Keratinocyte (primary cell): ENCODE measurements at regions not wholly inside any gene's neighbourhood (a gene's known extent, or its start where the extent isn't known, plus 50 kb on each side); places are given as distances from the start of the nearest gene placed in this dataset.
"Not testable (repeated sequence)": the region's sequence is repeated elsewhere in the genome, so short reads cannot be mapped to it uniquely, and the experiment has no call there.

Experiments
- DNase-seq: peaks from one replicate; pipeline ENCODE4 v3.0.0-alpha.2; 2011; ENCODE audit warnings: low read depth, missing footprints, low spot score
- FAIRE-seq: peaks from 2 replicates; lab custom pipeline; 2011; peaks lifted over from hg19 to GRCh38; lab: Jason Lieb, UNC
- H2AFZ ChIP-seq: 2 replicates; pipeline ENCODE4 v1.6.0; 2012; ENCODE audit warnings: low read length, control low read depth, inconsistent platforms; ENCODE audit not compliant: control insufficient read depth
- H3K27ac ChIP-seq: 2 replicates; pipeline ENCODE4 v1.5.1; 2011; ENCODE audit warnings: low read length; ENCODE audit not compliant: control insufficient read depth, insufficient read depth
- H3K27me3 ChIP-seq: 3 replicates; pipeline ENCODE4 v1.6.0; 2011; ENCODE audit warnings: low read length; ENCODE audit not compliant: control insufficient read depth, insufficient read depth; ENCODE audit errors: extremely low read depth
- H3K36me3 ChIP-seq, 2 experiments: 2 replicates in 1 of 2; 3 replicates in 1 of 2; pipeline ENCODE4 v1.5.1; 2011; ENCODE audit warnings: low read length in 2 of 2, mild to moderate bottlenecking in 1 of 2; ENCODE audit not compliant: control insufficient read depth in 2 of 2, insufficient read depth in 2 of 2; ENCODE audit errors: extremely low read depth in 1 of 2
- H3K4me1 ChIP-seq: 3 replicates; pipeline ENCODE4 v1.5.1; 2011; ENCODE audit warnings: low read length; ENCODE audit not compliant: control insufficient read depth, insufficient read depth; ENCODE audit errors: extremely low read depth
- H3K4me2 ChIP-seq: 3 replicates; pipeline ENCODE4 v1.6.0; 2011; ENCODE audit warnings: low read depth, low read length; ENCODE audit not compliant: control insufficient read depth, insufficient read depth; ENCODE audit errors: extremely low read depth
- H3K4me3 ChIP-seq, 3 experiments: fragments of 200-600 bp in 1 of 3; sonication (generic) in 1 of 3; 2 replicates in 2 of 3; 3 replicates in 1 of 3; pipeline ENCODE4 v1.5.1; 2011 to 2016; ENCODE audit warnings: low read length in 3 of 3, mild to moderate bottlenecking in 3 of 3, control low read depth in 2 of 3, inconsistent platforms in 1 of 3, low read depth in 1 of 3, mixed read lengths in 1 of 3, mixed run types in 1 of 3, moderate library complexity in 1 of 3; ENCODE audit not compliant: control insufficient read depth in 2 of 3, insufficient read depth in 2 of 3; ENCODE audit errors: extremely low read depth in 1 of 3
- H3K79me2 ChIP-seq: 2 replicates; pipeline ENCODE4 v1.6.0; 2012; ENCODE audit warnings: low read length; ENCODE audit not compliant: control insufficient read depth, insufficient read depth
- H3K9ac ChIP-seq: 3 replicates; pipeline ENCODE4 v1.6.0; 2011; ENCODE audit warnings: low read length; ENCODE audit not compliant: control insufficient read depth, insufficient read depth; ENCODE audit errors: extremely low read depth
- H3K9me1 ChIP-seq: 3 replicates; pipeline ENCODE4 v1.6.0; 2011; ENCODE audit warnings: low read length; ENCODE audit not compliant: control insufficient read depth, insufficient read depth; ENCODE audit errors: extremely low read depth
- H3K9me3 ChIP-seq: 2 replicates; pipeline ENCODE4 v1.5.1; 2012; ENCODE audit warnings: low read depth, low read length; ENCODE audit not compliant: control insufficient read depth
- H4K20me1 ChIP-seq: 3 replicates; pipeline ENCODE4 v1.6.0; 2011; ENCODE audit warnings: low read length; ENCODE audit not compliant: control insufficient read depth, insufficient read depth; ENCODE audit errors: extremely low read depth
- CTCF ChIP-seq, 3 experiments: IDR thresholded peaks in 1 of 3; conservative IDR thresholded peaks in 1 of 3; optimal IDR thresholded peaks in 1 of 3; 2 replicates in 2 of 3; 3 replicates in 1 of 3; pipeline versions ENCODE3 to v1.5.1; 2011; ENCODE audit warnings: low read length in 3 of 3, mild to moderate bottlenecking in 3 of 3, moderate library complexity in 2 of 3, control low read depth in 1 of 3, inconsistent platforms in 1 of 3; ENCODE audit not compliant: insufficient read depth in 2 of 3; ENCODE audit errors: extremely low read depth in 1 of 3
- EZH2 ChIP-seq: IDR thresholded peaks from one replicate; pipeline ENCODE4 v1.6.1; 2012; ENCODE audit warnings: inconsistent platforms, mild to moderate bottlenecking, low read length, moderate library complexity
- dilution Hi-C: fragments of 300-500 bp; cut with MboI; formaldehyde crosslinking; loops from one replicate; pipeline ENCODE4 v1.7.0; 2020; ENCODE audit warnings: low sequenced_read_pairs; ENCODE audit not compliant: extremely low pct_ligation_motif_present

GRCh38 chr3:22401499-22401898 lies 650.5 kb upstream of the ZNF385D start:
- H3K4me2 ChIP-seq, result no peak overlapping the region
- no peak overlapping the region for H2AFZ ChIP-seq
- H3K36me3 ChIP-seq, result no peaks in the 10 kb centered on the region
- no peak overlapping the region for H3K27ac ChIP-seq
- FAIRE-seq (no peak), DNase-seq (no peak)
- H3K79me2 ChIP-seq, result no peaks in the 10 kb centered on the region
- no peaks in the 10 kb centered on the region for H3K4me1 ChIP-seq
- no peaks in the 10 kb centered on the region for H3K27me3 ChIP-seq
- TF ChIP-seq EZH2, result no peak
- no peak for TF ChIP-seq CTCF (optimal IDR thresholded peaks at IDR 0.05 in 1 of 3, IDR thresholded peaks at IDR 0.05 in 1 of 3, conservative IDR thresholded peaks at IDR 0.05 in 1 of 3; ENCODE audit: extremely low read depth in 1 of 3, insufficient read depth in 2 of 3, low read length in 3 of 3)
- H3K9me3 ChIP-seq, result no peaks in the 10 kb centered on the region
- no peaks in the 10 kb centered on the region for H3K9me1 ChIP-seq
- no peak overlapping the region for H3K4me3 ChIP-seq
- dilution Hi-C loops, result no loop called here
- H4K20me1 ChIP-seq, result no peaks in the 10 kb centered on the region
- no peak overlapping the region for H3K9ac ChIP-seq

GRCh38 chr3:22414239-22414638 lies 663.2 kb upstream of the ZNF385D start:
- Histone ChIP-seq H3K9ac (no peak overlapping the region), H3K9me3 (no peaks in the 10 kb centered on the region), H3K36me3 (no peaks in the 10 kb centered on the region), H2AFZ (no peak overlapping the region), H3K27ac (no peak overlapping the region), H3K27me3 (no peaks in the 10 kb centered on the region), H4K20me1 (no peaks in the 10 kb centered on the region), H3K9me1 (no peaks in the 10 kb centered on the region), H3K4me2 (no peak overlapping the region), H3K79me2 (no peaks in the 10 kb centered on the region), H3K4me1 (no peaks in the 10 kb centered on the region), H3K4me3 (no peak overlapping the region)
- dilution Hi-C loops, result no loop called here
- TF ChIP-seq EZH2, result no peak
- TF ChIP-seq CTCF (optimal IDR thresholded peaks at IDR 0.05 in 1 of 3, IDR thresholded peaks at IDR 0.05 in 1 of 3, conservative IDR thresholded peaks at IDR 0.05 in 1 of 3; ENCODE audit: extremely low read depth in 1 of 3, insufficient read depth in 2 of 3, low read length in 3 of 3), result no peak
- FAIRE-seq (no peak), DNase-seq (no peak)

- FAIRE-seq, H3K9me1 ChIP-seq, H3K27me3 ChIP-seq, H3K79me2 ChIP-seq, H3K36me3 ChIP-seq, H3K4me3 ChIP-seq, H3K9ac ChIP-seq, H3K9me3 ChIP-seq, H4K20me1 ChIP-seq, dilution Hi-C loops, H3K4me1 ChIP-seq, H2AFZ ChIP-seq, DNase-seq, H3K4me2 ChIP-seq, H3K27ac ChIP-seq: not testable (repeated sequence)
Observed at GRCh38 chr3:22416838-22417446, 665.9 kb upstream of the ZNF385D start.
